WI38 (cell line): ENCODE measurements at regions not wholly inside any gene's neighbourhood (a gene's known extent, or its start where the extent isn't known, plus 50 kb on each side); places are given as distances from the start of the nearest gene placed in this dataset.

ENCODE experiments used
- H3K4me3 ChIP-seq: 2 replicates; pipeline ENCODE4 v1.5.1; 2011; ENCODE audit warnings: low read depth, mild to moderate bottlenecking, control low read depth, low read length
- TF ChIP-seq, protein P1 (sequence below): IDR thresholded peaks from 2 replicates; pipeline ENCODE4 v1.5.1; 2012; ENCODE audit warnings: low read depth, mild to moderate bottlenecking, control low read depth, low read length

DNA sequence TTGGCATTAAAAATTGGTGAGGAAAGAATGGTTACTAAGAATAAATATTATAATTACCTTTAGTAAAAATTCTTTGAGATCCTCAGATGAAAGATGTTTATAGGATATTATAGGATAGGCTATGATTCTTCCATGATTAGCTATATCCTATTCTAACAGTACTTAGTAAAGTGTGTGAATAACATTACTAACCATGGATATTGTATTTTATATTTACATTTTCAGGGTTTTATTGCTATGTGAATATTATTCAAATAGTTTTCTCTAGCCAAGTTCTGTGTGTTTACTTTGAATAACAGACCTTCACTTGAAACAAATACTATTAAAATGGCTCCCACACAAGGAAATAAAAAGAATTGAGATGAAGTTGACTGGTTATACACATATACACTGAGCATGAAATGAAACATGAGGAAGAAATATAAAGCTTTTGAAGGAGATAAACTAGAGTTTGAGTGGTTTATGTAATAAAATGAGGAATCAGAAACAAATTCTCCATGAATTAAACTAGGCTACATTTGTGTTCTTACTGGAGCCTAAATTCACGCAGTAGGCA lies 479.4 kb upstream of the PKN2 start:
- TF ChIP-seq, protein P1, sequence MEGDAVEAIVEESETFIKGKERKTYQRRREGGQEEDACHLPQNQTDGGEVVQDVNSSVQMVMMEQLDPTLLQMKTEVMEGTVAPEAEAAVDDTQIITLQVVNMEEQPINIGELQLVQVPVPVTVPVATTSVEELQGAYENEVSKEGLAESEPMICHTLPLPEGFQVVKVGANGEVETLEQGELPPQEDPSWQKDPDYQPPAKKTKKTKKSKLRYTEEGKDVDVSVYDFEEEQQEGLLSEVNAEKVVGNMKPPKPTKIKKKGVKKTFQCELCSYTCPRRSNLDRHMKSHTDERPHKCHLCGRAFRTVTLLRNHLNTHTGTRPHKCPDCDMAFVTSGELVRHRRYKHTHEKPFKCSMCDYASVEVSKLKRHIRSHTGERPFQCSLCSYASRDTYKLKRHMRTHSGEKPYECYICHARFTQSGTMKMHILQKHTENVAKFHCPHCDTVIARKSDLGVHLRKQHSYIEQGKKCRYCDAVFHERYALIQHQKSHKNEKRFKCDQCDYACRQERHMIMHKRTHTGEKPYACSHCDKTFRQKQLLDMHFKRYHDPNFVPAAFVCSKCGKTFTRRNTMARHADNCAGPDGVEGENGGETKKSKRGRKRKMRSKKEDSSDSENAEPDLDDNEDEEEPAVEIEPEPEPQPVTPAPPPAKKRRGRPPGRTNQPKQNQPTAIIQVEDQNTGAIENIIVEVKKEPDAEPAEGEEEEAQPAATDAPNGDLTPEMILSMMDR, result no peak
- H3K4me3 ChIP-seq, result no peak overlapping the region

DNA sequence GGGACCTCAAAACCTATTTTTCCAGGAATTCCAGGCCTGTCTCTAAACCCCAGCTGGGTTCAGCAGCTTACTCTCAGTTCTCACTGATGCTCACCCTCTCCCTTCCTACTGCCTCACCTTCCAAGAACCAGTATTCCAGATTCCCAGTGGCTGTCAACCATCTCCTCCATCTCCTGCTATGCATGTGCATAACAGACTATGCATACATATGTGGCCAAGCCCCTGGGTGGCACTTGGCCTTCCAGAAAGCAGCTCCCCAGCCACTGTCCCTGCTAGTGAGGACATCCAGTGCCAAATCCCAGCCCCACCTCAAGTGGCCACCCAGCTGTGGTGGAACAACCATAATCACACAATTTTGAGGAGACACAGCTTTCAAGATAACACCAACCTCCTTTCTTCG lies 475.7 kb upstream of the PKN2 start:
- TF ChIP-seq, protein P1, result no peak
- no peak overlapping the region for H3K4me3 ChIP-seq

DNA sequence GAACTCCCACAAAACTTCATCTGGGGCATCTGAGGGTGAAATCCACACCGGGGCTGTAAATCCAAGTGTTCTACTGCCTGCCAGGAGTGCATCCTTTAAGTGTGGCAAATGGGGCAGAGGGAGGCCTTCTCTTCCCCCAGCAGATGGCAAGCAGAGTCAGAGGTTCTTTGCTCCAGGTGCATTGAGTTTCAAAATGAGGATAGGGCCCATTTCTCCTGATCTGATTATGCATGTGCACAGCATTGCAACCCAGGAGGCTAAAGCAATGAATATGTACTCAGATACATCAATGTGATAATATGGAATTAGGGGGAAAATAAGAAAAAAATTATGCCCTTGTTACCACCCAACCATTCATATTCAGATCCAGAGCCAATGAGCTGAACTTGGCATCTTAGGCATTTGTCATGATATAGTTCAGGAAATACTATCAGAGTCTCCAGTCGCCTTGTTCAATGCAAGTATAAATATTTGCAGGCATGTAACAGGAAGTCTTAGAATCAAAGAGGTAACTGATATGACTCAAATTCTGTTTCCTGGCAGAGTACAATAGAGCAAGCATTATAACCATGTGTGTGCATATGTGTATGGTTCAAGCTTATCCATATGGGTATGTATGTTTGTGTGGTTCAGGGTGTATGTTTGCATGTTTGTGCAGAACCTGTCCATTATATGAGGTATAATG lies 473.8 kb upstream of the PKN2 start:
- H3K4me3 ChIP-seq, result no peak overlapping the region
- TF ChIP-seq, protein P1, result no peak

DNA sequence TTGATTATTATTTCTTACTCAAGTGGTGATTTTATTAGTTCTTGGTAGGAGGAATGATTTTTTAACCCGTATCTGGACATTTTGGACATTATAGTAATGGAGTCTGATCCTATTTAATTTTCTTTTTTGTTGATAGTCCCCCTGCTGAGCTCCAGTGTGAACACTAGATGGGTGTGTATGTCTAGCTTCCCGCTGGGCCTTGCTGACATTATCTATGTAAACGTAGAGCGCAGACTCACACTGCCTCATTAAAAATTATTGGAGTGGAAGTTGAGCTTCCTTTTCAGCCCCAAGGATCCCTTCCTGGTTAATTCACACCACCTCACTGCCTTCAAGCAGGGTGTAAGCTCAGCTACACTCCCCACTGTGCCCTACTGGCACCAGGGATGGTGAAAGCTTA lies 467.6 kb upstream of the PKN2 start:
- H3K4me3 ChIP-seq, result no peak overlapping the region
- TF ChIP-seq, protein P1, result no peak

DNA sequence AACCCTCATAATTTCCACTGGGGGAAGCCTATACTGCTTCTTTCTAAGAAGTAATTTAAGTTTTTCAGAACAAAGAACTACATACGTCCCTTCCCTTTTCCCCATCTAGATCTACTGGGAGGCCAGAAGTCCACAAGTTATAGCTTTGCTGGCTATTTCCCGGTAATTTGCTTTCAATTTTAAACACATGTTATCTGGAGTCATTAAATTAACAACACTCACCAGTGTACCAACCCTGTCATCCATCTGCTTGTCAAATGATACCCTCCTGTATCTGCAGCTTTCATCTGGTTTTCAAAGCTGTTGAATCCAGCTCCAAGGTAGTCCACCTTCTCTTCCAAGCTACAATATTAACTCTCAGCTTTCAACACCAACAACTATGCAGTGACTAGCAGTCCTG lies 466.7 kb upstream of the PKN2 start:
- TF ChIP-seq, protein P1, result no peak
- no peak overlapping the region for H3K4me3 ChIP-seq

DNA sequence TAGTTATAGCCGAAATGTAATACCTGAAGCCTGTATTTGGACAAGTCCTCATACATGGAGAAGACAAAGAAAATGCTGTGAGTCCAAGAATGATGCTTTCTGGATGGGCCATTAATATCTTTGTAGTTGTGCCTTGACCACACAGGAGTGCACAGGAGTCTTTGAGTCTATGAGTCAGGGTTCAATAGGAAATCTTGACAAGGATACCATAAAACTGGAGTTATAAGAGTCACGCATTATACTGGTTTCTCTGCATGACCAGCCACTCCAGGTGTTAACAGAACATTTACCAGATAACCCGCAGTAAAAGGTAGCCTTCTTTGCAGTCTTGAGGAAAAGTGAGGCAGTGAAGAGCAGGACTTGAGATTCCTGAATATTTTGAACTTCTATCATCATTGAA lies 464.6 kb upstream of the PKN2 start:
- no peak overlapping the region for H3K4me3 ChIP-seq
- TF ChIP-seq, protein P1, result no peak

DNA sequence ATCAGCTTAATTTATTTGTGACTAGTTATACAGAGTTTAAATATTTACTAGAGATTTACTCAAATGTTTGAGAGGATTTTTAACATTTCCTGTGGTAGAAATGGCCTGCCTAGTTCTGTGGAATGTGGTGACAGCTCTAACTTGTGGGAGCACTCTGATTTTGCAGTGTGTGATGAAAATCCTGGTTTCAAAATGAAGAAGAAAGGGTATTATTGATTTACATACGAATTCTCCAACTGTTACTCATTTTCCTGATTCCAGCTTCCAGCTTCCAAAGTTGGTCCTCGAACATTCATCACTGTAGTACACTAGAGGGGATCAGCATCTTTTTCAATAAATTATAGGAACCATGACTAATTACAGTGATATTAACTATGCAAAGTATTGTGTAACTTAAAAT lies 462.7 kb upstream of the PKN2 start:
- H3K4me3 ChIP-seq, result no peak overlapping the region
- TF ChIP-seq, protein P1, result no peak
